BLaER1 (cell line): ENCODE measurements at regions not wholly inside any gene's neighbourhood (a gene's known extent, or its start where the extent isn't known, plus 50 kb on each side); places are given as distances from the start of the nearest gene placed in this dataset.

Experiments
- H3K27ac ChIP-seq: shearing (Covaris generic); formaldehyde crosslinking; 2 replicates; pipeline ENCODE4 v1.8.1; 2022
- H3K27me3 ChIP-seq: shearing (Covaris generic); formaldehyde crosslinking; 2 replicates; pipeline ENCODE4 v1.8.1; 2022
- H3K36me3 ChIP-seq: shearing (Covaris generic); formaldehyde crosslinking; 2 replicates; pipeline ENCODE4 v1.8.1; 2022
- H3K4me1 ChIP-seq: shearing (Covaris generic); formaldehyde crosslinking; 2 replicates; pipeline ENCODE4 v1.8.1; 2022
- H3K4me2 ChIP-seq: shearing (Covaris generic); formaldehyde crosslinking; 2 replicates; pipeline ENCODE4 v1.8.1; 2022
- H3K4me3 ChIP-seq: shearing (Covaris generic); formaldehyde crosslinking; 2 replicates; pipeline ENCODE4 v1.8.1; 2022
- H3K9ac ChIP-seq: shearing (Covaris generic); formaldehyde crosslinking; 2 replicates; pipeline ENCODE4 v1.8.1; 2022
- H3K9me3 ChIP-seq: shearing (Covaris generic); formaldehyde crosslinking; 2 replicates; pipeline ENCODE4 v1.8.1; 2022
- H4K20me1 ChIP-seq: shearing (Covaris generic); formaldehyde crosslinking; 2 replicates; pipeline ENCODE4 v1.8.1; 2022
- Cebpa-rat ChIP-seq: shearing (Covaris generic); IDR thresholded peaks from 2 replicates; pipeline ENCODE4 v1.8.1; 2022

DNA sequence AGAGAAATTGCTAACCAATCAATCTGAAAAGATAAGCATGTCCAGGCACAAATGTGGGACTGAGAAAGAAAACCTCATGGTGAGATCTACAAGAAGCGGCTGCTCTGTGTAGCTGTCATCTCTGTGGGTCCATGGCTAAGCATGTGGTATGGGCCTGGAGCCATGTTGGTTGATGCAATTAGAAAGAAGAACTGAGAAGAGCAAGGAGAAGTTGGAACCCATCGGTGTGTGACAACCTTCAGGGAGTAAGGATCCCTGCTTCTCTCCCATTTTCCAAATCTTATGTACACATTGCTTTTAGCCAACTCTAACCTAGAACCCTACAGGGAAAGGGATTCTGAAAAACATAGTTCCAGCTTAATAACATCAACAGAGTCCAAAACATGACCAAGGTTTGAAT lies 890.2 kb downstream of the FSTL5 start:
- Histone ChIP-seq H3K9me3 (peaks cover 17% of the 10 kb centered on the region), H4K20me1 (no peaks in the 10 kb centered on the region), H3K36me3 (no peaks in the 10 kb centered on the region), H3K4me1 (no peaks in the 10 kb centered on the region), H3K27me3 (no peaks in the 10 kb centered on the region), H3K4me3 (no peak overlapping the region), H3K4me2 (no peak overlapping the region), H3K27ac (no peak overlapping the region), H3K9ac (no peak overlapping the region)
- TF ChIP-seq Cebpa-rat, result no peak

DNA sequence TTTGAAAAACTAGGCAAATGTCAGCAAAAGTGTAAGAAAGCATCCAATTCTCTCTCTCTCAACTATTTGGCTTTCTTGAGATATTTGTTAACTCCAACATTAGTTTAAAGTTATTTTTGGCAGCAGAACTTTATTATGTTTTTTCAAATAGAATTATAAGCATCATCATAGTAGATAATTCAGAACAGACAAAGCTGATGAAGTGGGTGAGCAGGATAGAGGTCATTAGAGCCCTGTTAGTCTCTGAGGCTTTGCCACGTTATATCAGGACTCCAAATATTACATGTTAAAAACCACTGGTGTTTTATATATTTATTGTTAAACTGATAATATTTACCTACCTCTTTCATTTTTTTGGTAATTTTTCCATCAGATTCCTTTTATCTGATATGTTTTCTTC lies 903.0 kb downstream of the FSTL5 start:
- H3K9ac ChIP-seq, result no peak overlapping the region
- no peaks in the 10 kb centered on the region for H4K20me1 ChIP-seq
- no peak overlapping the region for H3K27ac ChIP-seq
- peaks cover 18% of the 10 kb centered on the region for H3K9me3 ChIP-seq
- H3K4me3 ChIP-seq, result no peak overlapping the region
- no peaks in the 10 kb centered on the region for H3K36me3 ChIP-seq
- no peak for TF ChIP-seq Cebpa-rat
- no peak overlapping the region for H3K4me2 ChIP-seq
- no peaks in the 10 kb centered on the region for H3K4me1 ChIP-seq
- no peaks in the 10 kb centered on the region for H3K27me3 ChIP-seq

DNA sequence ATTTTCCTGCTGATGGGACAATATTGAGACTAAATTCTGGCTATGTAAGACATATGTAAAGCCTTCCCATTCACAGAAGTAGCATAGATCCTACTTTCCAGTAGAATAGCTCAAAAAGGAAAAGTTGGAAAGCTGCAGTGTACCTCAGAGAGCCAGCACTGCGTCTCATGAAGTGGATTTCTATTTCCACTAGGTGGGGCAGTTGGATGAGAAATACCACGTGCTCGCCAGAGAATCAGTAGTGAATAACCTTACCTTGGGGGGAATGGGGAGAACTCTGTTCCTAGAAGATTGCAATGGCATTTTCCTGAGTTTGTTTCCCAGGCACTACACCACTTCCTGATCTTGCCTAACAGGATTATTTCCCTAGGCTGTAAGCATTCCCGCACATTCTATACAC lies 907.1 kb downstream of the FSTL5 start:
- Histone ChIP-seq H3K4me1 (no peaks in the 10 kb centered on the region), H3K4me2 (no peak overlapping the region), H4K20me1 (no peaks in the 10 kb centered on the region), H3K9me3 (peaks cover 46% of the 10 kb centered on the region), H3K27me3 (no peaks in the 10 kb centered on the region), H3K9ac (no peak overlapping the region), H3K36me3 (no peaks in the 10 kb centered on the region), H3K4me3 (no peak overlapping the region), H3K27ac (no peak overlapping the region)
- no peak for TF ChIP-seq Cebpa-rat

DNA sequence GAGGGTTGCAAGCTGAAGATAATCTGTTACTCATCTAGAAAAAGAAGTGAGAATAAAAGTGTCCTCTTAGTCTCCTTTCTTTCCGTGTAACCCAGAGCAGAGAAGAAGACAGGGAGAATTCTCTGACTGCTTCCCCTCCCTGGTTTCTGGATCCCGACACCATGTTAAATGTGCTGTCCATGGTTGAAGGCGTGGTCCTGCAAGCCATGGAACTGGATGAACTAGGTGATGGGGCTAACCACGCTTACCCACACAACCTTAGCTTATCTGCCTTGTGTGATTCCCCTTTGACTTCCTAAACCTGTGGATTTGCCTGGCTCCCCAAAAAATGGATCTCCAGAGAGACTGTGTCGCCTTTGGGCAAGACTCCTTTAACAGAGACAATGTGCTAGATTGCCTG lies 907.6 kb downstream of the FSTL5 start:
- H3K4me1 ChIP-seq, result no peaks in the 10 kb centered on the region
- H3K36me3 ChIP-seq, result no peaks in the 10 kb centered on the region
- no peak overlapping the region for H3K4me3 ChIP-seq
- no peak overlapping the region for H3K27ac ChIP-seq
- H3K9ac ChIP-seq, result no peak overlapping the region
- no peaks in the 10 kb centered on the region for H3K27me3 ChIP-seq
- H3K9me3 ChIP-seq, result peaks cover 47% of the 10 kb centered on the region
- H4K20me1 ChIP-seq, result no peaks in the 10 kb centered on the region
- no peak overlapping the region for H3K4me2 ChIP-seq
- no peak for TF ChIP-seq Cebpa-rat

DNA sequence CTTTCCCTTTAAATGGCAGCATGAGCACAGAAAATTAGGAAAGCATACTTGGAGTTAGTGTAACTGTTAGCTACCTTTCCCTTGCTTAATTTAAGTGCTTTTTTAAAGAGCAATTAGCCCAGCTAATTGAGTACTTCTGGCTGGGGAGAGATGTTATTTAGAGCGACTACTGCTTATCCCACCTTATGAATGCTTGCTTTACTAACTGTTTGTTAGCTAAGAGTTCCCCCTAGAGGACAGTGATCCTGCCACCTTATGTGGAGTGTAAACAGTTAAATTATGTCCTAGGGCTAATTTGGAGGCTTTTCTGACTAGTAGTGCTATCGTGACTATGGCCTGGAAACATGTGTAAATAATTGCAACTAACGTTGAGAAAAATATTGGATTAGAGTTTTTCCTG lies 909.4 kb downstream of the FSTL5 start:
- Histone ChIP-seq H3K9me3 (peaks cover 59% of the 10 kb centered on the region), H3K27ac (no peak overlapping the region), H3K4me3 (no peak overlapping the region), H3K27me3 (no peaks in the 10 kb centered on the region), H3K36me3 (no peaks in the 10 kb centered on the region), H3K4me2 (no peak overlapping the region), H3K4me1 (no peaks in the 10 kb centered on the region), H3K9ac (no peak overlapping the region), H4K20me1 (no peaks in the 10 kb centered on the region)
- TF ChIP-seq Cebpa-rat, result no peak

DNA sequence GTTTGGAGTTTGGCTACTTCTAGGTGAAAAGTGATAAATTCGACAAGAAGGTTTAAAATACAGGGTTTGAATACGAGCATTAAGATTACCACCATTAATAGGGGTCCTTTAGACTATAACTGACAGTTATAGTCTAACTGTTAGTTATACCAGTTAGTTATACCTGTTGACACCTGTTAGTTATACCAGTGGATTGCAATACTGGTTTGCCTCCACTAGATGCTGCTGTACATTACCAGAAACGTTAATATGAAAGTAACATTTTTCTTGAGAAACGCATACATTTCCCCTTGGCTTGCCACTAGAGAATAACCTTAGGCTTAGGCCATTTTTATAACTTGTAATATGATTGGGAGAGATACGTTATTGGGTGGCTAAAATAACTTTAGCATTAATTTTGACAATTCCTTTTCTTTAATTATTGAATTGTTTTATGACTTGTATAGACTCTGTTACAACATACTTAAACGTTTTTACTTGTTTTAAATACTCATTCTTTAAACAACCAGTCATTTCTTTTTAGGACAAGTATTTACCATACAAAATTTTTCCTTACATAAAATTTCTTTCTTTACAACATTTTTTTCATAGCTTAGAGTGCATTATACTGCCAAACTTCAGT lies 911.2 kb downstream of the FSTL5 start:
- H3K4me3 ChIP-seq, result no peak overlapping the region
- peaks cover 67% of the 10 kb centered on the region for H3K9me3 ChIP-seq
- H3K4me1 ChIP-seq, result no peaks in the 10 kb centered on the region
- H3K36me3 ChIP-seq, result no peaks in the 10 kb centered on the region
- no peaks in the 10 kb centered on the region for H4K20me1 ChIP-seq
- H3K4me2 ChIP-seq, result no peak overlapping the region
- TF ChIP-seq Cebpa-rat, result no peak
- no peaks in the 10 kb centered on the region for H3K27me3 ChIP-seq
- H3K9ac ChIP-seq, result no peak overlapping the region
- H3K27ac ChIP-seq, result no peak overlapping the region

DNA sequence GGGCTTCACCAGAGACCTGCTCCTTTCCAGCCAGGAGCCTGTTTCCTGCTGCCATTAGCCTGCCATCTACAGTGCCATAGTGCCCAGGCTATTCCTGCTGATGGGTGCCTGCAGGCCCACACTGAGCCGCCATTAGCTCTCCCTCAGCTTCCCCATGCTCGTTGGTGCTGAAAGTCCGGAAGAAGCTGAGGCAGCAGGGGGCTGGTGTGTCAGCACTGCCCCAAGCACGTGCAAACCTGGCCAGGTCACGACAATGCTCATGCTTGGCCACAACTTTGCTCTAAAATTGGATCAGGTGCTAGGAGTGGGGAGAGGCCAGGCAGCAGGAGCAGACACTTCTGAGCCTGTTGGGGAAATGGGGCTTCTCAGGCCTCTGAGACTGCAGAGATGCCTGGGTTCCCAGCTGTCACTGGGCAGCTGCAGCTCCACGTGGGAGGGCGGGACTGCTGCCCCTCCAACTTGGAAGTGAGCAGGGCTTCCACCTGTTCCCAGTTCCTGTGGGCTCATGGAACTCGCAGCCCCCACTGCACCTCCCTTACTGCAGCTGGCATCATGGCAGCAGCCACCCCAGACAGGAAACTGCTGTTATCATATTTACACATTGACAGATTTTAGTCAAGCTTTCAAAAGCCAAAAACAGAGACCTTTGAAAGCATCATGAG lies 913.9 kb downstream of the FSTL5 start:
- Histone ChIP-seq H3K9ac (no peak overlapping the region), H3K36me3 (no peaks in the 10 kb centered on the region), H3K27ac (no peak overlapping the region), H3K4me2 (no peak overlapping the region), H3K9me3 (peaks cover 39% of the 10 kb centered on the region), H3K4me3 (no peak overlapping the region), H3K27me3 (no peaks in the 10 kb centered on the region), H3K4me1 (no peaks in the 10 kb centered on the region), H4K20me1 (no peaks in the 10 kb centered on the region)
- TF ChIP-seq Cebpa-rat, result no peak

DNA sequence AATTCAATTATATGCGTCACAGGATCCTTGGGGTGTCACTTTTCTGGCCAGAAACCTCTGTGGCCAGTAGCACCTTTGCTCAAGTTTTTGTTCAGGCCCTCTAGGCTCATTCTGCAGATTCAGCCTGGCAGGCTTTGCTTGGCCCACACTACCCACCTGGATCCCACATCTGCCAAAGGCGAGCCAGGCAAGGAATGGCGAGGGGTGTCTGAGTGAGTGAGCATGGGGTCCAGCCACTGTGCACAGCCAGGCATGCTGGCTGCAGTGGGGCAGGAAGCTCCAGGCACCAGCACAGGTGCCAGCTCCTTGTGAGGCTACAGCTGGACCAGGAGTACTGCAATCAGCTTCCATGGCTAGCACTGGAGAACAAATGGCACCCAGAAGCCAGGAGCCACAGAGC lies 914.9 kb downstream of the FSTL5 start:
- H3K9ac ChIP-seq, result no peak overlapping the region
- H4K20me1 ChIP-seq, result no peaks in the 10 kb centered on the region
- TF ChIP-seq Cebpa-rat, result no peak
- H3K27me3 ChIP-seq, result no peaks in the 10 kb centered on the region
- H3K4me2 ChIP-seq, result no peak overlapping the region
- H3K27ac ChIP-seq, result no peak overlapping the region
- H3K36me3 ChIP-seq, result no peaks in the 10 kb centered on the region
- no peak overlapping the region for H3K4me3 ChIP-seq
- H3K4me1 ChIP-seq, result no peaks in the 10 kb centered on the region
- H3K9me3 ChIP-seq, result peaks cover 29% of the 10 kb centered on the region

DNA sequence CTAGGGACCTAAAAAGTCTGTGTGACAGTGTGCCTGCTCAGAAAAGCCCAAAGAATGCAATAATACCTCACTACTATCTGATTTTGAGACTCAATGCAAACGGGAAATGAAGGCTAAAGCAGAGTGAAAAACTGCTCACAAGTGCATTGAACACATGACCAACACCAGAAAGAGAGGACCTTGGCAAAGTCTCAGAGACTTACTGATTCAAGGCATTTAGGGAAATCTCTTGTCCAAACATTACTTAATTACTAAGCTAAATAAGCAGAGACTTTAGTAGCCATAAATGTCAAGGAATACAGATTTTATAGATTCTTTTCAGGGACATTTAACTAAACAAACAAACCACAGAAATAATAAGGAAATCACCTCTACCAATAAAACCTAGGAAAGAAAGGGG lies 916.0 kb downstream of the FSTL5 start:
- Histone ChIP-seq H3K27me3 (no peaks in the 10 kb centered on the region), H3K9ac (no peak overlapping the region), H3K4me3 (no peak overlapping the region), H3K4me1 (no peaks in the 10 kb centered on the region), H3K36me3 (no peaks in the 10 kb centered on the region), H3K9me3 (peaks cover 25% of the 10 kb centered on the region), H3K27ac (no peak overlapping the region), H4K20me1 (no peaks in the 10 kb centered on the region), H3K4me2 (no peak overlapping the region)
- no peak for TF ChIP-seq Cebpa-rat

DNA sequence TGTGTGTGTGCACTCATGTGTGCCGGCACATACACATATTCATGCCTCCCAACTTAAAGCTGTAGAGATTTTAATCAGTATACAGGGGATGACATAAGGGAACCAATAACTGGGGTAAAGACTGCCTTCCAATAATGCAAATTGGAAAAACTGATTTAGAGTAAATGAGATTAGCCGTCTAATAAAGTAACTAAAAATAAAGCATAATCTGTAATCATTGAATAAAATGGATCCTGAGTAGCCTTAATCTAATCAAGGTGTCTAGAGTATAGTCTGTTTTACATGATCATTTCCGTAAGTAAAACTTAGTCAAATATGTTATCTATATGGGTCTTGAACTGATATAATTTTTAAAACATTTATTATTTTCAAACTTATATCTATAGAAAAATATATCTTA lies 925.8 kb downstream of the FSTL5 start:
- H3K9ac ChIP-seq, result no peak overlapping the region
- TF ChIP-seq Cebpa-rat, result no peak
- no peaks in the 10 kb centered on the region for H3K36me3 ChIP-seq

More for the DNA sequence above, 925.8 kb downstream of the FSTL5 start:
- Histone ChIP-seq H3K4me2 (no peak overlapping the region), H3K9me3 (no peaks in the 10 kb centered on the region), H3K27ac (no peak overlapping the region), H4K20me1 (no peaks in the 10 kb centered on the region), H3K4me3 (no peak overlapping the region), H3K27me3 (no peaks in the 10 kb centered on the region), H3K4me1 (no peaks in the 10 kb centered on the region)
